ENCODE measurements at regions not wholly inside any gene's neighbourhood (a gene's known extent, or its start where the extent isn't known, plus 50 kb on each side); places are given as distances from the start of the nearest gene placed in this dataset.
A peak's percentile ranks its signal among the peaks of the same experiment; 100 is the strongest.

DNA sequence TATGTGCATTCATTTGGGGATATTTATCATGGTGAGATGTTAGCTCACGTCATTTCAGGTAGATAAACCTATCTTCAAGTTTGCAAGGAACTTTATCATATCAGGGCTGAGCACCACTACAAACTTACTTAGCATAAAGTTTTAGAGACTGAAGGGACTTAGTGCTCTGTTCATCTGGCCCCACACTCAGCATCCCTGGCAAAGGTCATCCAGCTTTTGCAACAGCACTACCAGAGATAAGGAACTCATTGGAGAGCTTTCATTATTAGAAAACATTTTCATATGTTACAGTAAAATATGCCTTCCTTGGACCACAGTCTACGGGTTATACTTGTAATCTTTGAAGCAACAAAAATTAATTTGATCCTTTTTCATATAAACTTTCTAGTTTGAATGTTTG is 263.4 kb downstream of the POU4F1 start:
- no peaks in the 10 kb centered on the region for H3K4me1 Mint-ChIP-seq (ENCODE audit: low read depth, unreplicated experiment)
- intact Hi-C loops (cut with micrococcal nuclease; ENCODE audit: unreplicated experiment), result no loop called here
- BruUV-seq (replicated peaks), result no TSS peak
- Histone ChIP-seq H3K9me3 (no peaks in the 10 kb centered on the region), H3K27me3 (replicated peaks; ENCODE audit: control insufficient read depth, insufficient read depth, low read length) (no peaks in the 10 kb centered on the region; the same call in 1 of the 2 replicates), H3K4me1 (no peaks in the 10 kb centered on the region), H3K36me3 (ENCODE audit: control insufficient read depth, insufficient read depth, low read length) (no peaks in the 10 kb centered on the region), H3K4me3 (ENCODE audit: low read depth, low read length) (no peak overlapping the region)
- H3K4me3 Mint-ChIP-seq (ENCODE audit: unreplicated experiment), result no peak overlapping the region
- ChIA-PET POLR2A (no interaction called here), CTCF (no interaction called here)
- no peaks in the 10 kb centered on the region for H3K36me3 Mint-ChIP-seq (ENCODE audit: insufficient read depth, unreplicated experiment)
- peaks cover 10% of the 10 kb centered on the region for H3K27me3 Mint-ChIP-seq (ENCODE audit: insufficient read depth, unreplicated experiment)
- no peak overlapping the region for H3K27ac Mint-ChIP-seq (ENCODE audit: unreplicated experiment)
- TF ChIP-seq, protein P1, sequence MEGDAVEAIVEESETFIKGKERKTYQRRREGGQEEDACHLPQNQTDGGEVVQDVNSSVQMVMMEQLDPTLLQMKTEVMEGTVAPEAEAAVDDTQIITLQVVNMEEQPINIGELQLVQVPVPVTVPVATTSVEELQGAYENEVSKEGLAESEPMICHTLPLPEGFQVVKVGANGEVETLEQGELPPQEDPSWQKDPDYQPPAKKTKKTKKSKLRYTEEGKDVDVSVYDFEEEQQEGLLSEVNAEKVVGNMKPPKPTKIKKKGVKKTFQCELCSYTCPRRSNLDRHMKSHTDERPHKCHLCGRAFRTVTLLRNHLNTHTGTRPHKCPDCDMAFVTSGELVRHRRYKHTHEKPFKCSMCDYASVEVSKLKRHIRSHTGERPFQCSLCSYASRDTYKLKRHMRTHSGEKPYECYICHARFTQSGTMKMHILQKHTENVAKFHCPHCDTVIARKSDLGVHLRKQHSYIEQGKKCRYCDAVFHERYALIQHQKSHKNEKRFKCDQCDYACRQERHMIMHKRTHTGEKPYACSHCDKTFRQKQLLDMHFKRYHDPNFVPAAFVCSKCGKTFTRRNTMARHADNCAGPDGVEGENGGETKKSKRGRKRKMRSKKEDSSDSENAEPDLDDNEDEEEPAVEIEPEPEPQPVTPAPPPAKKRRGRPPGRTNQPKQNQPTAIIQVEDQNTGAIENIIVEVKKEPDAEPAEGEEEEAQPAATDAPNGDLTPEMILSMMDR (IDR thresholded peaks at IDR 0.05; ENCODE audit: insufficient read depth in 1 of 2, low read depth in 1 of 2, low read length in 1 of 2, severe bottlenecking in 1 of 2, unreplicated experiment in 1 of 2), result no peak
- H3K9me3 Mint-ChIP-seq (ENCODE audit: unreplicated experiment), result no peaks in the 10 kb centered on the region
- peak in 1 of 2 experiments; percentile 33 for DNase-seq

DNA sequence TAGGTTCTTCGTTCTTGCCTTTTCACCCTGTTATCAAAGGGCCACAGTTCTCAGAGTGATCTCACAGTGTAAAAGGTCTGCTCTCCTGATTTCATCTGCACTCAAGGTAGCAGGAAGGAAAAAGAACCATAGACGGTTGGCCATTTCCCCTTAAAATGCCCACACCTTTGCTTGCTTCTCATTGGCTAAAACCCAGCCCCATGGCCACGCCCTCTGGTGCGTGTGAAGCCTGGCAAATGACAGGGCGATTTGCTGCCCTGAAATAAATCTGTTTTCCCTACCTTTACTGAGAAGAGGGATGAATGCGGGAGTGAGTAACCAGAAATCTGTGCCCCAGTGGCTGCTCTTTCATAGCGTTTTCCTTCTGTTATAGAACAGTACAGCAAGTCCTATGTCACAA is 269.3 kb downstream of the POU4F1 start:
- Histone ChIP-seq H3K27me3 (replicated peaks; ENCODE audit: control insufficient read depth, insufficient read depth, low read length) (no peaks in the 10 kb centered on the region; the same call in 1 of the 2 replicates), H3K4me3 (ENCODE audit: low read depth, low read length) (no peak overlapping the region), H3K36me3 (ENCODE audit: control insufficient read depth, insufficient read depth, low read length) (no peaks in the 10 kb centered on the region), H3K9me3 (no peaks in the 10 kb centered on the region), H3K4me1 (no peaks in the 10 kb centered on the region)
- DNase-seq, result no peak
- BruUV-seq (replicated peaks), result no TSS peak
- intact Hi-C loops (cut with micrococcal nuclease; ENCODE audit: unreplicated experiment), result no loop called here
- Mint-ChIP-seq H3K27ac (ENCODE audit: unreplicated experiment) (no peak overlapping the region), H3K9me3 (ENCODE audit: unreplicated experiment) (no peaks in the 10 kb centered on the region), H3K27me3 (ENCODE audit: insufficient read depth, unreplicated experiment) (peaks cover 13% of the 10 kb centered on the region), H3K4me3 (ENCODE audit: unreplicated experiment) (no peak overlapping the region), H3K36me3 (ENCODE audit: insufficient read depth, unreplicated experiment) (no peaks in the 10 kb centered on the region), H3K4me1 (ENCODE audit: low read depth, unreplicated experiment) (no peaks in the 10 kb centered on the region)
- TF ChIP-seq, protein P1 (IDR thresholded peaks at IDR 0.05; ENCODE audit: insufficient read depth in 1 of 2, low read depth in 1 of 2, low read length in 1 of 2, severe bottlenecking in 1 of 2, unreplicated experiment in 1 of 2), result no peak
- ChIA-PET POLR2A (no interaction called here), CTCF (no interaction called here)

DNA sequence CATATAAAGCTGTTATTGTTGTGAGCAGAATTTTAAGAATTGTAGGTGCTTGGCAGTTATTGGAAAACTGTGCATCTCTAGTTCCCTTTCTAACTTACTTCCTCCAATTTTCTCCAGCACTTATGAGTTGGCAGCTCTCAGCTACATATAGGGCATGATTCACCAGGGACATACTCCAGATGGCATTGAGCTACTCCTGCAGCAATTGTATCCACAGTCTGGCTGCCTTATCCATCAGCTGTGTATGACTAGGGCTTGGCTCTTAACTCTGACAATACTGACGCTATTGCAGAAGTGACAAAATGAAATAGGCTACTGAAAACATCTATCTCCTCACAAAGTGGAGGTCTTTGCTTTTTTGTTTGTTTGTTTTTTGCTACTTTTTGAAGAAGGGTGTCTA is 276.7 kb downstream of the POU4F1 start:
- ChIA-PET CTCF (no interaction called here), POLR2A (no interaction called here)
- intact Hi-C loops (cut with micrococcal nuclease; ENCODE audit: unreplicated experiment), result no loop called here

More for the DNA sequence above, 276.7 kb downstream of the POU4F1 start:
- Histone ChIP-seq H3K27me3 (replicated peaks; ENCODE audit: control insufficient read depth, insufficient read depth, low read length) (no peaks in the 10 kb centered on the region), H3K36me3 (ENCODE audit: control insufficient read depth, insufficient read depth, low read length) (no peaks in the 10 kb centered on the region), H3K9me3 (no peaks in the 10 kb centered on the region), H3K4me1 (no peaks in the 10 kb centered on the region), H3K4me3 (ENCODE audit: low read depth, low read length) (no peak overlapping the region)
- Mint-ChIP-seq H3K36me3 (ENCODE audit: insufficient read depth, unreplicated experiment) (no peaks in the 10 kb centered on the region), H3K27ac (ENCODE audit: unreplicated experiment) (no peak overlapping the region), H3K4me1 (ENCODE audit: low read depth, unreplicated experiment) (no peaks in the 10 kb centered on the region), H3K9me3 (ENCODE audit: unreplicated experiment) (no peaks in the 10 kb centered on the region), H3K27me3 (ENCODE audit: insufficient read depth, unreplicated experiment) (peaks cover 12% of the 10 kb centered on the region), H3K4me3 (ENCODE audit: unreplicated experiment) (no peak overlapping the region)
- BruUV-seq (replicated peaks), result no TSS peak
- TF ChIP-seq, protein P1 (IDR thresholded peaks at IDR 0.05; ENCODE audit: insufficient read depth in 1 of 2, low read depth in 1 of 2, low read length in 1 of 2, severe bottlenecking in 1 of 2, unreplicated experiment in 1 of 2), result no peak
- no peak for DNase-seq
